ENCODE measurements at regions not wholly inside any gene's neighbourhood (a gene's known extent, or its start where the extent isn't known, plus 50 kb on each side); places are given as distances from the start of the nearest gene placed in this dataset.
"Not testable (repeated sequence)": the region's sequence is repeated elsewhere in the genome, so short reads cannot be mapped to it uniquely, and the experiment has no call there.

GRCh38 chr14:58771016-58771415 lies 133.3 kb downstream of the DACT1 start:
- TF ChIP-seq CTCF (IDR thresholded peaks at IDR 0.05 in 8 of 11, conservative IDR thresholded peaks at IDR 0.05 in 3 of 11) (no peak), POLR2A (IDR thresholded peaks at IDR 0.05) (no peak), POLR2AphosphoS5 (IDR thresholded peaks at IDR 0.05) (no peak)
- DNase-seq: no peak
- Histone ChIP-seq H3K27ac (no peak overlapping the region), H3K4me1 (no peaks in the 10 kb centered on the region), H3K27me3 (replicated peaks in 1 of 7) (no peaks in the 10 kb centered on the region), H3K9me3 (no peaks in the 10 kb centered on the region), H3K4me3 (no peak overlapping the region), H3K36me3 (no peaks in the 10 kb centered on the region)
- intact Hi-C loops (cut with DNase I; ENCODE audit: low total_unique reads): no loop called here
- WGBS, 5 donors: 91 to 95% (median 93%) methylated on average over 6 of the region's 6 CpGs

- Histone ChIP-seq H3K27ac (no peak overlapping the region), H3K9me3 (no peaks in the 10 kb centered on the region), H3K27me3 (replicated peaks in 1 of 7) (no peaks in the 10 kb centered on the region), H3K4me3 (no peak overlapping the region), H3K4me1 (no peaks in the 10 kb centered on the region), H3K36me3 (no peaks in the 10 kb centered on the region)
- intact Hi-C loops (cut with DNase I; ENCODE audit: low total_unique reads): no loop called here
- TF ChIP-seq POLR2AphosphoS5 (IDR thresholded peaks at IDR 0.05) (no peak), CTCF (IDR thresholded peaks at IDR 0.05 in 8 of 11, conservative IDR thresholded peaks at IDR 0.05 in 3 of 11) (no peak), POLR2A (IDR thresholded peaks at IDR 0.05) (no peak)
- WGBS, 5 donors: 84 to 95% (median 86%) methylated on average over 3 of the region's 3 CpGs
- DNase-seq: no peak
Observed at GRCh38 chr14:58772116-58772515, 134.4 kb downstream of the DACT1 start.

GRCh38 chr14:58772794-58773620 lies 135.2 kb downstream of the DACT1 start:
- intact Hi-C loops (cut with DNase I; ENCODE audit: low total_unique reads): no loop called here
- WGBS, 5 donors: 69 to 82% (median 74%) methylated on average over 7 of the region's 7 CpGs
- H3K9me3 ChIP-seq: no peaks in the 10 kb centered on the region
- no peaks in the 10 kb centered on the region for H3K4me1 ChIP-seq
- no peaks in the 10 kb centered on the region for H3K27me3 ChIP-seq (replicated peaks in 1 of 7)
- no peak overlapping the region for H3K27ac ChIP-seq
- DNase-seq: no peak
- H3K4me3 ChIP-seq: no peak overlapping the region
- TF ChIP-seq POLR2A (IDR thresholded peaks at IDR 0.05) (no peak), POLR2AphosphoS5 (IDR thresholded peaks at IDR 0.05) (no peak), CTCF (IDR thresholded peaks at IDR 0.05 in 8 of 11, conservative IDR thresholded peaks at IDR 0.05 in 3 of 11) (no peak)
- no peaks in the 10 kb centered on the region for H3K36me3 ChIP-seq

- Histone ChIP-seq H3K27me3 (replicated peaks in 1 of 7) (no peaks in the 10 kb centered on the region), H3K27ac (no peak overlapping the region), H3K4me3 (no peak overlapping the region), H3K9me3 (no peaks in the 10 kb centered on the region), H3K36me3 (no peaks in the 10 kb centered on the region), H3K4me1 (no peaks in the 10 kb centered on the region)
- WGBS, 5 donors: 88 to 100% (median 94%) methylated on average over 1 of the region's 1 CpG
- DNase-seq: no peak
- intact Hi-C loops (cut with DNase I; ENCODE audit: low total_unique reads): no loop called here
- TF ChIP-seq CTCF (IDR thresholded peaks at IDR 0.05 in 8 of 11, conservative IDR thresholded peaks at IDR 0.05 in 3 of 11) (no peak), POLR2AphosphoS5 (IDR thresholded peaks at IDR 0.05) (no peak), POLR2A (IDR thresholded peaks at IDR 0.05) (no peak)
Observed at GRCh38 chr14:58774531-58774930, 136.8 kb downstream of the DACT1 start.

- H3K27ac ChIP-seq; H3K4me3 ChIP-seq; H3K27me3 ChIP-seq (replicated peaks in 1 of 7); H3K36me3 ChIP-seq; H3K4me1 ChIP-seq; intact Hi-C loops (cut with DNase I; ENCODE audit: low total_unique reads); H3K9me3 ChIP-seq; DNase-seq: not testable (repeated sequence)
- 79 to 85% (median 84%) methylated on average over 4 of the region's 4 CpGs for WGBS, 5 donors
Observed at GRCh38 chr14:58775130-58775529, 137.4 kb downstream of the DACT1 start.
